ENCODE measurements at regions not wholly inside any gene's neighbourhood (a gene's known extent, or its start where the extent isn't known, plus 50 kb on each side); places are given as distances from the start of the nearest gene placed in this dataset.

DNA sequence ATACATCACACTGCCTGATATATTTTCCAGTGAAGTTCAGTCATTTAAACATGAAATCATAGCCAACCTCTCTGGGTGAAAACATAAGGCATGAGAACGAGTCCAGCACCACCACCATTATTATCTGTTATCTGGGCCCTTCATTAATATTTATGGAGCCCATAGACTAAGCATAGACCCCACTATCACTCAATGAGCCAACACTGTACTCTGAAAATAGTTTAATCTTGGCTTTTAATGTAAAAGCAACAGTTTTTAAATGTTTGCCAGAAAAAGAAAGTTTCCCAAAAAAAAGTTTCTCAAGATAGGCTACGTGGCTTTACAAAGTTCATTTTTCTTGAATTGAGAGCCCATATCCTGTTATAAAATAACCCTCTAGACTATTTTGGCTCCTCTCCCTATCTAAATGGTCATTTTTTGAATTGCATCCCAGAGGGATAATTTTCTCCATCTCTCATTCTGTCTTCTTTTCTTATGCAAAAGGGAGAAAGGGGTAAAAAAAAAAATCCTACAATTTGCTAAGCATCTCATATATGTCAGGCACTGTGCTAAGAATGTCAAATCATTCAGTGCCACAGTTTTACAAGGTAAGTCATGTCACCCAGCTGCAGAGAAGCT, 66.1 kb downstream of the FZD1 start:
- Mint-ChIP-seq H3K27ac (no peak overlapping the region), H3K4me1 (peaks cover 15% of the 10 kb centered on the region), H3K27me3 (ENCODE audit: low read depth) (peaks cover 2% of the 10 kb centered on the region), H3K4me3 (no peak overlapping the region), H3K9me3 (peaks cover 3% of the 10 kb centered on the region; the same call in 1 of the 2 replicates), H3K36me3 (no peaks in the 10 kb centered on the region)
- TF ChIP-seq, protein P1, sequence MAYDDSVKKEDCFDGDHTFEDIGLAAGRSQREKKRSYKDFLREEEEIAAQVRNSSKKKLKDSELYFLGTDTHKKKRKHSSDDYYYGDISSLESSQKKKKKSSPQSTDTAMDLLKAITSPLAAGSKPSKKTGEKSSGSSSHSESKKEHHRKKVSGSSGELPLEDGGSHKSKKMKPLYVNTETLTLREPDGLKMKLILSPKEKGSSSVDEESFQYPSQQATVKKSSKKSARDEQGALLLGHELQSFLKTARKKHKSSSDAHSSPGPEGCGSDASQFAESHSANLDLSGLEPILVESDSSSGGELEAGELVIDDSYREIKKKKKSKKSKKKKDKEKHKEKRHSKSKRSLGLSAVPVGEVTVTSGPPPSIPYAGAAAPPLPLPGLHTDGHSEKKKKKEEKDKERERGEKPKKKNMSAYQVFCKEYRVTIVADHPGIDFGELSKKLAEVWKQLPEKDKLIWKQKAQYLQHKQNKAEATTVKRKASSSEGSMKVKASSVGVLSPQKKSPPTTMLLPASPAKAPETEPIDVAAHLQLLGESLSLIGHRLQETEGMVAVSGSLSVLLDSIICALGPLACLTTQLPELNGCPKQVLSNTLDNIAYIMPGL (CRISPR knock-in tag; IDR thresholded peaks at IDR 0.05): no peak
- TF ChIP-seq, protein P2, sequence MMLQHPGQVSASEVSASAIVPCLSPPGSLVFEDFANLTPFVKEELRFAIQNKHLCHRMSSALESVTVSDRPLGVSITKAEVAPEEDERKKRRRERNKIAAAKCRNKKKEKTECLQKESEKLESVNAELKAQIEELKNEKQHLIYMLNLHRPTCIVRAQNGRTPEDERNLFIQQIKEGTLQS (CRISPR knock-in tag; conservative IDR thresholded peaks at IDR 0.05): no peak
- TF ChIP-seq PRRX2 (CRISPR knock-in tag; IDR thresholded peaks at IDR 0.05): no peak
- TF ChIP-seq, protein P3, sequence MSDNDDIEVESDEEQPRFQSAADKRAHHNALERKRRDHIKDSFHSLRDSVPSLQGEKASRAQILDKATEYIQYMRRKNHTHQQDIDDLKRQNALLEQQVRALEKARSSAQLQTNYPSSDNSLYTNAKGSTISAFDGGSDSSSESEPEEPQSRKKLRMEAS (CRISPR knock-in tag; IDR thresholded peaks at IDR 0.05): no peak
- no peak for TF ChIP-seq ELF4 (CRISPR knock-in tag; IDR thresholded peaks at IDR 0.05; ENCODE audit: low read depth)
- TF ChIP-seq, protein P4, sequence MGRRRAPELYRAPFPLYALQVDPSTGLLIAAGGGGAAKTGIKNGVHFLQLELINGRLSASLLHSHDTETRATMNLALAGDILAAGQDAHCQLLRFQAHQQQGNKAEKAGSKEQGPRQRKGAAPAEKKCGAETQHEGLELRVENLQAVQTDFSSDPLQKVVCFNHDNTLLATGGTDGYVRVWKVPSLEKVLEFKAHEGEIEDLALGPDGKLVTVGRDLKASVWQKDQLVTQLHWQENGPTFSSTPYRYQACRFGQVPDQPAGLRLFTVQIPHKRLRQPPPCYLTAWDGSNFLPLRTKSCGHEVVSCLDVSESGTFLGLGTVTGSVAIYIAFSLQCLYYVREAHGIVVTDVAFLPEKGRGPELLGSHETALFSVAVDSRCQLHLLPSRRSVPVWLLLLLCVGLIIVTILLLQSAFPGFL (CRISPR knock-in tag; IDR thresholded peaks at IDR 0.05; ENCODE audit: borderline replicate concordance): no peak
- TF ChIP-seq ETV6 (CRISPR knock-in tag; IDR thresholded peaks at IDR 0.05): no peak
- TF ChIP-seq, protein P5, sequence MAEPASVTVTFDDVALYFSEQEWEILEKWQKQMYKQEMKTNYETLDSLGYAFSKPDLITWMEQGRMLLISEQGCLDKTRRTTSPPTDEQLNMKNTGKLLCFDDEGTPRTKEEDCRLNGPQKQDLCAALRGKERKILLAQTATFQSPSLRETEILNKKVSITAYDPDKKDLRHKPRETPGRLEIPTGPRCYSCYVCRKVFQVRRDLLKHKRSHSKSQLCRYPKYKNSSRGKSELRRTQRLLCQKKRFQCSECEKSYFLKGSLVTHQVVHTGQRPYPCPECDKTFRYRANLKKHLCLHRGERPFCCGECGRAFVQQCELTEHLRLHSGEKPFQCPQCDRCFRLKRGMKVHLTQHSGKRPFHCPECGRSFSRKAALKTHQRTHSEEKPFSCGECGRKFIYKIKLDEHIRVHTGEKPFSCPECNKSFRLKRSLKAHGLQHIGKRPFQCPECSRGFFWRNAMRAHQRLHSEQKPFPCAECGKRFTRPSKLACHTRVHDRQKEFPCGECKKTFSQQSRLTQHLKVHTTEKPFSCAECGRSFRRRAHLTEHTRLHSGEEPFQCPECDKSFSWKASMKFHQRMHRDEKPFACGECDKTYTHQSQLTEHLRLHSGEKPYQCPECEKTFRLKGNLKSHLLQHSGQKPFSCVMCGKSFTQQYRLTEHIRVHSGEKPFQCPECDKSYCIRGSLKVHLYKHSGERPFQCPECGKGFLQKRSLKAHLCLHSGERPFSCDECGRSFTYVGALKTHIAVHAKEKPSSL (CRISPR knock-in tag; conservative IDR thresholded peaks at IDR 0.05): no peak
- TF ChIP-seq ZNF671 (CRISPR knock-in tag; IDR thresholded peaks at IDR 0.05): no peak
- TF ChIP-seq ZNF232 (CRISPR knock-in tag; IDR thresholded peaks at IDR 0.05): no peak
- no peak for TF ChIP-seq SMAD4 (CRISPR knock-in tag; IDR thresholded peaks at IDR 0.05)
- no peak for TF ChIP-seq OVOL2 (CRISPR knock-in tag; IDR thresholded peaks at IDR 0.05; ENCODE audit: borderline replicate concordance)
- no peak for TF ChIP-seq GABPB1 (CRISPR knock-in tag; IDR thresholded peaks at IDR 0.05)
- TF ChIP-seq, protein P6, sequence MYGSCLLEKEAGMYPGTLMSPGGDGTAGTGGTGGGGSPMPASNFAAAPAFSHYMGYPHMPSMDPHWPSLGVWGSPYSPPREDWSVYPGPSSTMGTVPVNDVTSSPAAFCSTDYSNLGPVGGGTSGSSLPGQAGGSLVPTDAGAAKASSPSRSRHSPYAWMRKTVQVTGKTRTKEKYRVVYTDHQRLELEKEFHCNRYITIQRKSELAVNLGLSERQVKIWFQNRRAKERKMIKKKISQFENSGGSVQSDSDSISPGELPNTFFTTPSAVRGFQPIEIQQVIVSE (CRISPR knock-in tag; IDR thresholded peaks at IDR 0.05; ENCODE audit: borderline replicate concordance): no peak
- POLR2A ChIA-PET: no interaction called here
- DNase-seq (ENCODE audit: low spot score) (no peak), ATAC-seq (no peak)
- CTCF ChIA-PET: no interaction called here

DNA sequence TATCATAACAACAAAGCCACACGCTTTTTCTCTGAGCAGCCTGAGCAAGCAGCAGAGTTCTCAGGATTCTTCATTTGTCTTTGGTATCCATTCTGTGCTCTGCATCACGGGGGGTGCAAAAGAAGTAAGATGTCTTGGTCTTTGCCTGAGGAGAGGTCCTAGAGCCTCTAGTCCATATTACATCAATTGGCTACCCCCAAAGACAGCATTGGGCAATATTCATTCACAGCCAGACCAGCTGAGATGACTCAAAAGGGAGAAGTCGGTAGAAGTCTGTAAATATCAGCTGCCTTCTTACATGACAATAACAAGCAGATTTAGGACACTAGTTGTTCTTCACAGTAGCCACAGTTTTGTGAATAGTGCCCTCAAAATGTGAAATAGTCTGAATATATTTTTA, 66.6 kb downstream of the FZD1 start:
- TF ChIP-seq FOXJ3 (CRISPR knock-in tag; IDR thresholded peaks at IDR 0.05; ENCODE audit: borderline replicate concordance) (no peak), JUN (CRISPR knock-in tag; IDR thresholded peaks at IDR 0.05) (no peak), OVOL2 (CRISPR knock-in tag; IDR thresholded peaks at IDR 0.05; ENCODE audit: borderline replicate concordance) (no peak), SMAD4 (CRISPR knock-in tag; IDR thresholded peaks at IDR 0.05) (no peak), RELA (CRISPR knock-in tag; IDR thresholded peaks at IDR 0.05; ENCODE audit: borderline replicate concordance) (no peak), EMX1 (CRISPR knock-in tag; IDR thresholded peaks at IDR 0.05) (no peak), TP53 (CRISPR knock-in tag; IDR thresholded peaks at IDR 0.05) (no peak), ZNF423 (CRISPR knock-in tag; IDR thresholded peaks at IDR 0.05) (no peak)
- TF ChIP-seq, protein P7, sequence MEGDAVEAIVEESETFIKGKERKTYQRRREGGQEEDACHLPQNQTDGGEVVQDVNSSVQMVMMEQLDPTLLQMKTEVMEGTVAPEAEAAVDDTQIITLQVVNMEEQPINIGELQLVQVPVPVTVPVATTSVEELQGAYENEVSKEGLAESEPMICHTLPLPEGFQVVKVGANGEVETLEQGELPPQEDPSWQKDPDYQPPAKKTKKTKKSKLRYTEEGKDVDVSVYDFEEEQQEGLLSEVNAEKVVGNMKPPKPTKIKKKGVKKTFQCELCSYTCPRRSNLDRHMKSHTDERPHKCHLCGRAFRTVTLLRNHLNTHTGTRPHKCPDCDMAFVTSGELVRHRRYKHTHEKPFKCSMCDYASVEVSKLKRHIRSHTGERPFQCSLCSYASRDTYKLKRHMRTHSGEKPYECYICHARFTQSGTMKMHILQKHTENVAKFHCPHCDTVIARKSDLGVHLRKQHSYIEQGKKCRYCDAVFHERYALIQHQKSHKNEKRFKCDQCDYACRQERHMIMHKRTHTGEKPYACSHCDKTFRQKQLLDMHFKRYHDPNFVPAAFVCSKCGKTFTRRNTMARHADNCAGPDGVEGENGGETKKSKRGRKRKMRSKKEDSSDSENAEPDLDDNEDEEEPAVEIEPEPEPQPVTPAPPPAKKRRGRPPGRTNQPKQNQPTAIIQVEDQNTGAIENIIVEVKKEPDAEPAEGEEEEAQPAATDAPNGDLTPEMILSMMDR (IDR thresholded peaks at IDR 0.05): no peak
- TF ChIP-seq, protein P3 (CRISPR knock-in tag; IDR thresholded peaks at IDR 0.05): no peak
- TF ChIP-seq, protein P2 (CRISPR knock-in tag; conservative IDR thresholded peaks at IDR 0.05): no peak
- ATAC-seq: no peak
- CTCF ChIA-PET: no interaction called here
- no peak for DNase-seq (ENCODE audit: low spot score)
- H3K27me3 Mint-ChIP-seq (ENCODE audit: low read depth): peaks cover 2% of the 10 kb centered on the region
- no peak overlapping the region for H3K4me3 Mint-ChIP-seq
- H3K9me3 Mint-ChIP-seq: peaks cover 3% of the 10 kb centered on the region; the same call in 1 of the 2 replicates
- POLR2A ChIA-PET: no interaction called here
- no peak overlapping the region for H3K27ac Mint-ChIP-seq
- H3K4me1 Mint-ChIP-seq: peaks cover 9% of the 10 kb centered on the region
- H3K36me3 Mint-ChIP-seq: no peaks in the 10 kb centered on the region
